ENCODE measurements at regions not wholly inside any gene's neighbourhood (a gene's known extent, or its start where the extent isn't known, plus 50 kb on each side); places are given as distances from the start of the nearest gene placed in this dataset.

DNA sequence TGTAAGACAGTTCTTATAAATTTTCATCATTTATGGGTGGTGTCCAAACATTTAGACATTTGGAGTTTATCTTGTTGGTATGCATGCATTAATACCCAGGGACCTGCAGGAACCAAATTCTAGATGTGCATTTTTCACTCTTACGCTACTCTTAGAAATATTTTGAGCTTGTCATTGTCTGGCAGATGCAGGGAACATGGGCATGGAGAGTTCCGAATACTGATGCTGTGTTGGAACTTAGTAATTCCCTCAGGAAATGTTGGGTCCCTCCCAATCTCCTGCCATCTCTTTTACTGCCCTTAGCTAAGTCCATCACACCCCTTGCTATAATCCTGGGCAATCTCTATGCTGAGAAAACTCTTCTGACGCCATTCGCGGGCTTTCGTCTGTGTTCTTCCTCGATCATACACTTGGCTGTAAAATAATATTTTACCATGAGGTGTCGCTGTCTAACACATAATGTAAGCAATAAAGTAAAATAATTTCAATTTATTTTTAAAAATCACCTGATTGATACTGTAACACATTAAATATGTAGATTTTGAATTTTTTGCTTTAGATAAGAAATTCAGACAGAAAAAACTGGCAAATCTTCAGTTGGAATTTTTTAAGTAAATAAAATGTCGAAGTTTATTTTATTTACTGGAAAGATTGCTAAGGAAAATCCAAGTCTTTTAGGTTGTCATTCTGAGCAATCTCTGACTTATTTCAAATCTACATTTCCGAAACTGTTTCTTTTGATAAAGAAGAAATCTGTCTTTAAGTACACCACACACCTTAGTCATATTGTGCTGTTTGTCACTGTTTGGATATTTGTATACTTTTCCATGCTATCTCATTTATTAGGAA, 304.1 kb upstream of the SSTR1 start:
- TF ChIP-seq POLR2AphosphoS5 (IDR thresholded peaks at IDR 0.05; ENCODE audit: low read depth, low read length), result no peak
- TF ChIP-seq, protein P1, sequence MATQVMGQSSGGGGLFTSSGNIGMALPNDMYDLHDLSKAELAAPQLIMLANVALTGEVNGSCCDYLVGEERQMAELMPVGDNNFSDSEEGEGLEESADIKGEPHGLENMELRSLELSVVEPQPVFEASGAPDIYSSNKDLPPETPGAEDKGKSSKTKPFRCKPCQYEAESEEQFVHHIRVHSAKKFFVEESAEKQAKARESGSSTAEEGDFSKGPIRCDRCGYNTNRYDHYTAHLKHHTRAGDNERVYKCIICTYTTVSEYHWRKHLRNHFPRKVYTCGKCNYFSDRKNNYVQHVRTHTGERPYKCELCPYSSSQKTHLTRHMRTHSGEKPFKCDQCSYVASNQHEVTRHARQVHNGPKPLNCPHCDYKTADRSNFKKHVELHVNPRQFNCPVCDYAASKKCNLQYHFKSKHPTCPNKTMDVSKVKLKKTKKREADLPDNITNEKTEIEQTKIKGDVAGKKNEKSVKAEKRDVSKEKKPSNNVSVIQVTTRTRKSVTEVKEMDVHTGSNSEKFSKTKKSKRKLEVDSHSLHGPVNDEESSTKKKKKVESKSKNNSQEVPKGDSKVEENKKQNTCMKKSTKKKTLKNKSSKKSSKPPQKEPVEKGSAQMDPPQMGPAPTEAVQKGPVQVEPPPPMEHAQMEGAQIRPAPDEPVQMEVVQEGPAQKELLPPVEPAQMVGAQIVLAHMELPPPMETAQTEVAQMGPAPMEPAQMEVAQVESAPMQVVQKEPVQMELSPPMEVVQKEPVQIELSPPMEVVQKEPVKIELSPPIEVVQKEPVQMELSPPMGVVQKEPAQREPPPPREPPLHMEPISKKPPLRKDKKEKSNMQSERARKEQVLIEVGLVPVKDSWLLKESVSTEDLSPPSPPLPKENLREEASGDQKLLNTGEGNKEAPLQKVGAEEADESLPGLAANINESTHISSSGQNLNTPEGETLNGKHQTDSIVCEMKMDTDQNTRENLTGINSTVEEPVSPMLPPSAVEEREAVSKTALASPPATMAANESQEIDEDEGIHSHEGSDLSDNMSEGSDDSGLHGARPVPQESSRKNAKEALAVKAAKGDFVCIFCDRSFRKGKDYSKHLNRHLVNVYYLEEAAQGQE (IDR thresholded peaks at IDR 0.05; ENCODE audit: insufficient read depth in 1 of 2, low read depth in 2 of 2, low read length in 1 of 2), result no peak
- TF ChIP-seq TCF7L2 (IDR thresholded peaks at IDR 0.05; ENCODE audit: low read depth, low read length), result no peak
- TF ChIP-seq, protein P2, sequence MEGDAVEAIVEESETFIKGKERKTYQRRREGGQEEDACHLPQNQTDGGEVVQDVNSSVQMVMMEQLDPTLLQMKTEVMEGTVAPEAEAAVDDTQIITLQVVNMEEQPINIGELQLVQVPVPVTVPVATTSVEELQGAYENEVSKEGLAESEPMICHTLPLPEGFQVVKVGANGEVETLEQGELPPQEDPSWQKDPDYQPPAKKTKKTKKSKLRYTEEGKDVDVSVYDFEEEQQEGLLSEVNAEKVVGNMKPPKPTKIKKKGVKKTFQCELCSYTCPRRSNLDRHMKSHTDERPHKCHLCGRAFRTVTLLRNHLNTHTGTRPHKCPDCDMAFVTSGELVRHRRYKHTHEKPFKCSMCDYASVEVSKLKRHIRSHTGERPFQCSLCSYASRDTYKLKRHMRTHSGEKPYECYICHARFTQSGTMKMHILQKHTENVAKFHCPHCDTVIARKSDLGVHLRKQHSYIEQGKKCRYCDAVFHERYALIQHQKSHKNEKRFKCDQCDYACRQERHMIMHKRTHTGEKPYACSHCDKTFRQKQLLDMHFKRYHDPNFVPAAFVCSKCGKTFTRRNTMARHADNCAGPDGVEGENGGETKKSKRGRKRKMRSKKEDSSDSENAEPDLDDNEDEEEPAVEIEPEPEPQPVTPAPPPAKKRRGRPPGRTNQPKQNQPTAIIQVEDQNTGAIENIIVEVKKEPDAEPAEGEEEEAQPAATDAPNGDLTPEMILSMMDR (IDR thresholded peaks at IDR 0.05), result peak; percentile 70
- TF ChIP-seq SIN3A (IDR thresholded peaks at IDR 0.05; ENCODE audit: borderline replicate concordance, insufficient read depth, low read depth, low read length), result no peak
- no peak overlapping the region for H3K27ac ChIP-seq (ENCODE audit: low read length)
- ATAC-seq, result no peak
- H3K36me3 ChIP-seq (ENCODE audit: control insufficient read depth, insufficient read depth, low read length), result no peaks in the 10 kb centered on the region; the same call in 1 of the 2 replicates
- peak; percentile 8 for DNase-seq (ENCODE audit: low read depth, low spot score)
- in situ Hi-C loops (cut with HindIII; ENCODE audit: low pct_unique_long_range_greater_than_20kb, low sequenced_read_pairs), result no loop called here
- ChIA-PET CTCF (interaction anchor here (0.5 to 0.6 kb wide), 2 partner anchors 298 to 1110 kb away, joined by 3 read pairs; no protein-coding TSS in a partner anchor), POLR2A (no interaction called here)
- no peaks in the 10 kb centered on the region for H3K9me3 ChIP-seq (ENCODE audit: control insufficient read depth, insufficient read depth, low read depth, low read length)
- intact Hi-C loops (cut with micrococcal nuclease; ENCODE audit: unreplicated experiment), result loop anchor here (1.0 to 10.0 kb wide), 3 partner anchors 301 to 1111 kb away; partner anchors contain the start of gene SSTR1
- no peaks in the 10 kb centered on the region for H3K27me3 ChIP-seq (ENCODE audit: control insufficient read depth, insufficient read depth, low read length)
- no peak overlapping the region for H3K4me3 ChIP-seq (ENCODE audit: low read depth in 2 of 2, low read length in 2 of 2)
- H3K4me1 ChIP-seq (ENCODE audit: control insufficient read depth, insufficient read depth, low read length), result no peaks in the 10 kb centered on the region
- no TSS peak for BruUV-seq (replicated peaks)

DNA sequence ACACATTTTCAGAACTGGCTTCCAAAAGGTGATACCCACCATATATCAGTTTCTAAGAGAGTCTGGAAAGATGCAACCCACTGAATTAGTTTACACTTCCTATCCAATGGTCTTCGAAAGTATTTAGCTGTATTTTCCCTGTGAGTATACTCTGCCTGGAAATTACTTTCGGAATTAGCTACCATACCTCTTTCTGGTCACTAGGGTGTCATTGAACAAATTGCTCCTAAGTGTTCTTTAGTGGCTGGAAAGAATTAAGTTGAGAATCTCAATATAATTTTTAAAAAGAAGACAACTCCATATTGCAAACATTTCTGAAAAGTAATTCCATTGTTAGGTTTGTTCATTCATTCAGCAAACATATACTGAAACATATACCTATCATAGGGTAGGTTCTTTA, 283.1 kb upstream of the SSTR1 start:
- no peaks in the 10 kb centered on the region for H3K27me3 ChIP-seq (ENCODE audit: control insufficient read depth, insufficient read depth, low read length)
- no peaks in the 10 kb centered on the region for H3K36me3 ChIP-seq (ENCODE audit: control insufficient read depth, insufficient read depth, low read length)
- TF ChIP-seq, protein P1 (IDR thresholded peaks at IDR 0.05; ENCODE audit: insufficient read depth in 1 of 2, low read depth in 2 of 2, low read length in 1 of 2), result no peak
- no peak for TF ChIP-seq POLR2AphosphoS5 (IDR thresholded peaks at IDR 0.05; ENCODE audit: low read depth, low read length)
- TF ChIP-seq TCF7L2 (IDR thresholded peaks at IDR 0.05; ENCODE audit: low read depth, low read length), result no peak
- TF ChIP-seq, protein P2 (IDR thresholded peaks at IDR 0.05), result no peak
- no peak for TF ChIP-seq SIN3A (IDR thresholded peaks at IDR 0.05; ENCODE audit: borderline replicate concordance, insufficient read depth, low read depth, low read length)

More for the DNA sequence above, 283.1 kb upstream of the SSTR1 start:
- CTCF ChIA-PET, result no interaction called here
- intact Hi-C loops (cut with micrococcal nuclease; ENCODE audit: unreplicated experiment) (no loop called here), in situ Hi-C loops (cut with HindIII; ENCODE audit: low pct_unique_long_range_greater_than_20kb, low sequenced_read_pairs) (no loop called here)
- Histone ChIP-seq H3K27ac (ENCODE audit: low read length) (no peak overlapping the region), H3K9me3 (ENCODE audit: control insufficient read depth, insufficient read depth, low read depth, low read length) (no peaks in the 10 kb centered on the region), H3K4me1 (ENCODE audit: control insufficient read depth, insufficient read depth, low read length) (no peaks in the 10 kb centered on the region), H3K4me3 (ENCODE audit: low read depth in 2 of 2, low read length in 2 of 2) (no peak overlapping the region)
- BruUV-seq (replicated peaks), result no TSS peak
- ATAC-seq (no peak), DNase-seq (ENCODE audit: low read depth, low spot score) (no peak)
- POLR2A ChIA-PET, result no interaction called here
